WTC11 (cell line): ENCODE measurements at regions not wholly inside any gene's neighbourhood (a gene's known extent, or its start where the extent isn't known, plus 50 kb on each side); places are given as distances from the start of the nearest gene placed in this dataset.

Source experiments
- ATAC-seq: fragments of 200-7000 bp; cut with Tn5 transposase; 2 replicates; pipeline ENCODE4 v1.10.0; 2021; ENCODE audit warnings: mild to moderate bottlenecking, moderate library complexity
- CTCF ChIA-PET: fragments of 300-600 bp; sonication (Branson Sonifier 250); formaldehyde crosslinking; loops from one replicate; lab custom pipeline; 2021; ENCODE audit warnings: antibody characterized with exemption; lab: Charles Lee
- POLR2A ChIA-PET: fragments of 350-600 bp; sonication (Branson Sonifier 250); formaldehyde crosslinking; loops from one replicate; lab custom pipeline; 2021; ENCODE audit warnings: antibody characterized with exemption; lab: Charles Lee
- DNase-seq: peaks from one replicate; pipeline ENCODE4 v3.0.0; 2021; ENCODE audit warnings: low spot score
- H3K27ac Mint-ChIP-seq: 2 replicates; pipeline ENCODE4 v1.8.0; 2021; ENCODE audit warnings: mixed read lengths
- H3K27me3 Mint-ChIP-seq: 2 replicates; pipeline ENCODE4 v1.8.0; 2021; ENCODE audit warnings: low read depth, mild to moderate bottlenecking, moderate library complexity, mixed read lengths
- H3K36me3 Mint-ChIP-seq: 2 replicates; pipeline ENCODE4 v1.8.0; 2021; ENCODE audit warnings: mixed read lengths
- H3K4me1 Mint-ChIP-seq: 2 replicates; pipeline ENCODE4 v1.8.0; 2022; ENCODE audit warnings: mixed read lengths
- H3K4me3 Mint-ChIP-seq: 2 replicates; pipeline ENCODE4 v1.8.0; 2021; ENCODE audit warnings: mild to moderate bottlenecking, moderate library complexity, mixed read lengths
- H3K9me3 Mint-ChIP-seq: 2 replicates; pipeline ENCODE4 v1.8.0; 2021; ENCODE audit warnings: mixed read lengths
- CREB1 ChIP-seq: sonication (generic); formaldehyde crosslinking; IDR thresholded peaks from 2 replicates; pipeline ENCODE4 v1.8.0; 2023; ENCODE audit warnings: mild to moderate bottlenecking, missing genetic modification reagents
- HMGXB4 ChIP-seq: sonication (generic); formaldehyde crosslinking; IDR thresholded peaks from 2 replicates; pipeline ENCODE4 v1.8.1; 2023; ENCODE audit warnings: mild to moderate bottlenecking, moderate library complexity, missing genetic modification reagents
- MYBL2 ChIP-seq: sonication (generic); formaldehyde crosslinking; IDR thresholded peaks from 2 replicates; pipeline ENCODE4 v1.8.1; 2023; ENCODE audit warnings: mild to moderate bottlenecking, moderate library complexity, missing genetic modification reagents
- NR2C2 ChIP-seq: sonication (generic); formaldehyde crosslinking; IDR thresholded peaks from 2 replicates; pipeline ENCODE4 v1.8.0; 2022; ENCODE audit warnings: mild to moderate bottlenecking, missing genetic modification reagents
- PRRX2 ChIP-seq: fragments of 250-450 bp; sonication (Bioruptor Pico); IDR thresholded peaks from 2 replicates; pipeline ENCODE4 v1.8.0; 2021; ENCODE audit warnings: mild to moderate bottlenecking
- SMAD3 ChIP-seq: sonication (generic); formaldehyde crosslinking; IDR thresholded peaks from 2 replicates; pipeline ENCODE4 v1.8.0; 2022; ENCODE audit warnings: missing genetic modification reagents, mild to moderate bottlenecking, borderline replicate concordance
- SP1 ChIP-seq: sonication (generic); formaldehyde crosslinking; conservative IDR thresholded peaks from 2 replicates; pipeline ENCODE4 v1.8.1; 2022; ENCODE audit warnings: missing genetic modification reagents
- TCF7 ChIP-seq: sonication (generic); formaldehyde crosslinking; IDR thresholded peaks from 2 replicates; pipeline ENCODE4 v1.8.0; 2022; ENCODE audit warnings: mild to moderate bottlenecking, low read depth, missing genetic modification reagents, moderate library complexity
- ZNF281 ChIP-seq: sonication (generic); formaldehyde crosslinking; IDR thresholded peaks from 2 replicates; pipeline ENCODE4 v1.8.0; 2023; ENCODE audit warnings: mild to moderate bottlenecking, missing genetic modification reagents
- ZNF396 ChIP-seq: fragments of 250-450 bp; sonication (Bioruptor Pico); IDR thresholded peaks from 2 replicates; pipeline ENCODE4 v1.8.0; 2021; ENCODE audit warnings: mild to moderate bottlenecking, moderate library complexity, borderline replicate concordance
- ZNF423 ChIP-seq: fragments of 250-450 bp; sonication (Bioruptor Pico); IDR thresholded peaks from 2 replicates; pipeline ENCODE4 v2.1.2; 2022; ENCODE audit warnings: mild to moderate bottlenecking, moderate library complexity
- TF ChIP-seq, protein P1 (sequence below): sonication (generic); formaldehyde crosslinking; IDR thresholded peaks from 2 replicates; pipeline ENCODE4 v1.8.1; 2022; ENCODE audit warnings: mild to moderate bottlenecking, missing genetic modification reagents, moderate library complexity, borderline replicate concordance
- TF ChIP-seq, protein P2 (sequence below): fragments of 250-450 bp; sonication (Bioruptor Pico); conservative IDR thresholded peaks from 2 replicates; pipeline ENCODE4 v1.9.0; 2021; ENCODE audit warnings: mild to moderate bottlenecking
- TF ChIP-seq, protein P3 (sequence below): fragments of 250-450 bp; sonication (Bioruptor Pico); IDR thresholded peaks from 2 replicates; pipeline ENCODE4 v1.9.0; 2021; ENCODE audit warnings: mild to moderate bottlenecking

GRCh38 chr21:16441789-16442188, 712.0 kb downstream of the USP25 start (continued):
- TF ChIP-seq, protein P1, sequence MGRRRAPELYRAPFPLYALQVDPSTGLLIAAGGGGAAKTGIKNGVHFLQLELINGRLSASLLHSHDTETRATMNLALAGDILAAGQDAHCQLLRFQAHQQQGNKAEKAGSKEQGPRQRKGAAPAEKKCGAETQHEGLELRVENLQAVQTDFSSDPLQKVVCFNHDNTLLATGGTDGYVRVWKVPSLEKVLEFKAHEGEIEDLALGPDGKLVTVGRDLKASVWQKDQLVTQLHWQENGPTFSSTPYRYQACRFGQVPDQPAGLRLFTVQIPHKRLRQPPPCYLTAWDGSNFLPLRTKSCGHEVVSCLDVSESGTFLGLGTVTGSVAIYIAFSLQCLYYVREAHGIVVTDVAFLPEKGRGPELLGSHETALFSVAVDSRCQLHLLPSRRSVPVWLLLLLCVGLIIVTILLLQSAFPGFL (CRISPR knock-in tag) = no peak
- no peak for TF ChIP-seq PRRX2 (CRISPR knock-in tag)
- TF ChIP-seq, all 79 proteins: peak for 0

DNA sequence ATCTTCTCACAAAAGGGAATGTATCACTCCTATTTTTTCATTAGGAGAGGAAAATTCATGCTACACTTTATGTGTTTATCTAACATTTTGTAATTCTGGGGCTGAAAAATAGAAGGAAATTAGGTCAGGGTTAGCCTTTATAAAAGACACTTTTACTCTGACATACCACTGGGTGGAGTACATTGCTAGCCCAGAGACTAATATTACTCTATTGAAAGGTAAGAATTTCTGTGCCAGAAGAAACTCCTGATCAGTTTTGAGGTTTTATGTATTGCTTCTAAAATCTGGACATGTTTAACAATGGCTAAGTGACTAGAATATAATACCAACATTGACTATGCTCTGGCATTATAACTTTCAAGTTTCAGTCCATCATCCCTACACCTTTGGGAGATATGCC, 724.6 kb downstream of the USP25 start:
- Mint-ChIP-seq H3K4me3 (no peak overlapping the region), H3K9me3 (no peaks in the 10 kb centered on the region), H3K4me1 (peaks cover 9% of the 10 kb centered on the region), H3K36me3 (no peaks in the 10 kb centered on the region), H3K27ac (no peak overlapping the region), H3K27me3 (no peaks in the 10 kb centered on the region)
- CTCF ChIA-PET = no interaction called here
- no peak for ATAC-seq
- no peak for TF ChIP-seq ZNF423 (CRISPR knock-in tag)
- no peak for TF ChIP-seq ZNF281
- TF ChIP-seq, protein P2, sequence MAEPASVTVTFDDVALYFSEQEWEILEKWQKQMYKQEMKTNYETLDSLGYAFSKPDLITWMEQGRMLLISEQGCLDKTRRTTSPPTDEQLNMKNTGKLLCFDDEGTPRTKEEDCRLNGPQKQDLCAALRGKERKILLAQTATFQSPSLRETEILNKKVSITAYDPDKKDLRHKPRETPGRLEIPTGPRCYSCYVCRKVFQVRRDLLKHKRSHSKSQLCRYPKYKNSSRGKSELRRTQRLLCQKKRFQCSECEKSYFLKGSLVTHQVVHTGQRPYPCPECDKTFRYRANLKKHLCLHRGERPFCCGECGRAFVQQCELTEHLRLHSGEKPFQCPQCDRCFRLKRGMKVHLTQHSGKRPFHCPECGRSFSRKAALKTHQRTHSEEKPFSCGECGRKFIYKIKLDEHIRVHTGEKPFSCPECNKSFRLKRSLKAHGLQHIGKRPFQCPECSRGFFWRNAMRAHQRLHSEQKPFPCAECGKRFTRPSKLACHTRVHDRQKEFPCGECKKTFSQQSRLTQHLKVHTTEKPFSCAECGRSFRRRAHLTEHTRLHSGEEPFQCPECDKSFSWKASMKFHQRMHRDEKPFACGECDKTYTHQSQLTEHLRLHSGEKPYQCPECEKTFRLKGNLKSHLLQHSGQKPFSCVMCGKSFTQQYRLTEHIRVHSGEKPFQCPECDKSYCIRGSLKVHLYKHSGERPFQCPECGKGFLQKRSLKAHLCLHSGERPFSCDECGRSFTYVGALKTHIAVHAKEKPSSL (CRISPR knock-in tag) = no peak
- TF ChIP-seq TCF7 (CRISPR knock-in tag) = no peak
- TF ChIP-seq NR2C2 (CRISPR knock-in tag) = no peak
- no peak for TF ChIP-seq SP1 (CRISPR knock-in tag)
- TF ChIP-seq ZNF396 = no peak
- TF ChIP-seq MYBL2 (CRISPR knock-in tag) = no peak
- TF ChIP-seq SMAD3 (CRISPR knock-in tag) = no peak
- TF ChIP-seq, protein P3, sequence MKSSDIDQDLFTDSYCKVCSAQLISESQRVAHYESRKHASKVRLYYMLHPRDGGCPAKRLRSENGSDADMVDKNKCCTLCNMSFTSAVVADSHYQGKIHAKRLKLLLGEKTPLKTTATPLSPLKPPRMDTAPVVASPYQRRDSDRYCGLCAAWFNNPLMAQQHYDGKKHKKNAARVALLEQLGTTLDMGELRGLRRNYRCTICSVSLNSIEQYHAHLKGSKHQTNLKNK (CRISPR knock-in tag) = no peak
- TF ChIP-seq CREB1 (CRISPR knock-in tag) = no peak
- POLR2A ChIA-PET = no interaction called here
- DNase-seq = no peak

GRCh38 chr21:16455526-16455925, 725.7 kb downstream of the USP25 start:
- POLR2A ChIA-PET = no interaction called here
- H3K27me3 Mint-ChIP-seq = no peaks in the 10 kb centered on the region
- no peaks in the 10 kb centered on the region for H3K36me3 Mint-ChIP-seq
- ATAC-seq (no peak), DNase-seq (no peak)
- no peak for TF ChIP-seq HMGXB4 (CRISPR knock-in tag)
- no peak overlapping the region for H3K4me3 Mint-ChIP-seq
- no peak overlapping the region for H3K27ac Mint-ChIP-seq
- H3K4me1 Mint-ChIP-seq = peaks cover 9% of the 10 kb centered on the region
- H3K9me3 Mint-ChIP-seq = peaks cover 5% of the 10 kb centered on the region; the same call in 1 of the 2 replicates
- CTCF ChIA-PET = no interaction called here
